ENCODE measurements at regions not wholly inside any gene's neighbourhood (a gene's known extent, or its start where the extent isn't known, plus 50 kb on each side); places are given as distances from the start of the nearest gene placed in this dataset.

- DNase-seq (ENCODE audit: low read depth): peak; percentile 39
- TF ChIP-seq CTCF (conservative IDR thresholded peaks at IDR 0.05; ENCODE audit: low read depth, low read length): no peak
- no peak overlapping the region for H3K4me3 ChIP-seq (ENCODE audit: low read length)
Observed at GRCh38 chr10:16381083-16381482, 55.7 kb upstream of the PTER start.

GRCh38 chr10:16384021-16384420 lies 52.8 kb upstream of the PTER start:
- H3K4me3 ChIP-seq (ENCODE audit: low read length): no peak overlapping the region
- no peak for TF ChIP-seq CTCF (conservative IDR thresholded peaks at IDR 0.05; ENCODE audit: low read depth, low read length)
- no peak for DNase-seq (ENCODE audit: low read depth)

- no peak overlapping the region for H3K4me3 ChIP-seq (ENCODE audit: low read length)
- no peak for TF ChIP-seq CTCF (conservative IDR thresholded peaks at IDR 0.05; ENCODE audit: low read depth, low read length)
- DNase-seq (ENCODE audit: low read depth): no peak
Observed at GRCh38 chr10:16386855-16387254, 50.0 kb upstream of the PTER start.

All from retinal pigment epithelial cell (primary cell).